ENCODE measurements at regions not wholly inside any gene's neighbourhood (a gene's known extent, or its start where the extent isn't known, plus 50 kb on each side); places are given as distances from the start of the nearest gene placed in this dataset.
"Not testable (repeated sequence)": the region's sequence is repeated elsewhere in the genome, so short reads cannot be mapped to it uniquely, and the experiment has no call there.

- Histone ChIP-seq H3K9me3 (ENCODE audit: control insufficient read depth in 2 of 2, low read length in 2 of 2) (no peaks in the 10 kb centered on the region), H3K9ac (ENCODE audit: low read depth in 1 of 2, low read length in 2 of 2) (no peak overlapping the region), H3K27ac (ENCODE audit: low read depth in 2 of 2, low read length in 2 of 2) (no peak overlapping the region), H3K4me1 (ENCODE audit: control insufficient read depth in 2 of 2, insufficient read depth in 2 of 2, low read length in 2 of 2) (no peaks in the 10 kb centered on the region), H3K27me3 (ENCODE audit: control insufficient read depth in 2 of 2, insufficient read depth in 2 of 2, low read length in 2 of 2) (no peaks in the 10 kb centered on the region), H3K4me3 (ENCODE audit: low read length in 2 of 2) (no peak overlapping the region), H3K36me3 (ENCODE audit: control insufficient read depth in 2 of 2, insufficient read depth in 2 of 2, low read length in 2 of 2) (no peaks in the 10 kb centered on the region)
Observed at GRCh38 chr7:96920064-96920463, 85.3 kb upstream of the DLX6 start.

GRCh38 chr7:96920713-96921112 is 84.6 kb upstream of the DLX6 start:
- H3K27ac ChIP-seq (ENCODE audit: low read depth in 2 of 2, low read length in 2 of 2): no peak overlapping the region
- H3K9ac ChIP-seq (ENCODE audit: low read depth in 1 of 2, low read length in 2 of 2): no peak overlapping the region
- no peaks in the 10 kb centered on the region for H3K36me3 ChIP-seq (ENCODE audit: control insufficient read depth in 2 of 2, insufficient read depth in 2 of 2, low read length in 2 of 2)
- peaks cover 0 to 2% of the 10 kb centered on the region in 2 donors for H3K9me3 ChIP-seq (ENCODE audit: control insufficient read depth in 2 of 2, low read length in 2 of 2)
- H3K27me3 ChIP-seq (ENCODE audit: control insufficient read depth in 2 of 2, insufficient read depth in 2 of 2, low read length in 2 of 2): no peaks in the 10 kb centered on the region
- no peak overlapping the region for H3K4me3 ChIP-seq (ENCODE audit: low read length in 2 of 2)
- no peaks in the 10 kb centered on the region for H3K4me1 ChIP-seq (ENCODE audit: control insufficient read depth in 2 of 2, insufficient read depth in 2 of 2, low read length in 2 of 2)

DNA sequence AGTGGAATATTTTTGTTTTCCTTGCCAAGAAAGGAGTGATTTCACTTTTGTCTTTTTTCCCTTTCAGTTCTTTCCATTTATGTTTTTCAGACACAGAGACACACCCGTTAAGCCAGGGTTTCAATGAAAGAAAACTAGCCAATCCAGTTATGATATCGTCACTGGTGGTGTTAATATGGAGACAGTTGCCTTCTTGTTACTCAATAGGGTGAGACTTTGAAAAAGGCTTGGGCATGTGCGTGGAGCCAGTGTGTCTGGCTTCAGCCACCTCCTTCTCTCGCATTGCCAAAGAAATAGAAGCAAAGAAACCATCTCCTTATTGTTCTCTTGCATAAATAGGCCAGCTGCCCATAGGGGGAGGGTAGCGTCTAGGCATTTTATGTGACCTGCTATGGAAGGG is 84.1 kb upstream of the DLX6 start:
- Histone ChIP-seq H3K36me3 (ENCODE audit: control insufficient read depth in 2 of 2, insufficient read depth in 2 of 2, low read length in 2 of 2) (no peaks in the 10 kb centered on the region), H3K4me1 (ENCODE audit: control insufficient read depth in 2 of 2, insufficient read depth in 2 of 2, low read length in 2 of 2) (no peaks in the 10 kb centered on the region), H3K4me3 (ENCODE audit: low read length in 2 of 2) (no peak overlapping the region), H3K27ac (ENCODE audit: low read depth in 2 of 2, low read length in 2 of 2) (no peak overlapping the region), H3K27me3 (ENCODE audit: control insufficient read depth in 2 of 2, insufficient read depth in 2 of 2, low read length in 2 of 2) (no peaks in the 10 kb centered on the region), H3K9ac (ENCODE audit: low read depth in 1 of 2, low read length in 2 of 2) (no peak overlapping the region), H3K9me3 (ENCODE audit: control insufficient read depth in 2 of 2, low read length in 2 of 2) (peaks cover 0 to 2% of the 10 kb centered on the region in 2 donors)

GRCh38 chr7:96921771-96922170 is 83.6 kb upstream of the DLX6 start:
- no peaks in the 10 kb centered on the region for H3K36me3 ChIP-seq (ENCODE audit: control insufficient read depth in 2 of 2, insufficient read depth in 2 of 2, low read length in 2 of 2)
- H3K27ac ChIP-seq (ENCODE audit: low read depth in 2 of 2, low read length in 2 of 2): no peak overlapping the region
- peaks cover 0 to 2% of the 10 kb centered on the region in 2 donors for H3K9me3 ChIP-seq (ENCODE audit: control insufficient read depth in 2 of 2, low read length in 2 of 2)
- H3K4me3 ChIP-seq (ENCODE audit: low read length in 2 of 2): no peak overlapping the region
- H3K27me3 ChIP-seq (ENCODE audit: control insufficient read depth in 2 of 2, insufficient read depth in 2 of 2, low read length in 2 of 2): no peaks in the 10 kb centered on the region
- H3K9ac ChIP-seq (ENCODE audit: low read depth in 1 of 2, low read length in 2 of 2): no peak overlapping the region
- H3K4me1 ChIP-seq (ENCODE audit: control insufficient read depth in 2 of 2, insufficient read depth in 2 of 2, low read length in 2 of 2): no peaks in the 10 kb centered on the region

GRCh38 chr7:96923345-96923744 is 82.0 kb upstream of the DLX6 start:
- not testable (repeated sequence) for H3K27me3 ChIP-seq (ENCODE audit: control insufficient read depth in 2 of 2, insufficient read depth in 2 of 2, low read length in 2 of 2); H3K4me3 ChIP-seq (ENCODE audit: low read length in 2 of 2); H3K36me3 ChIP-seq (ENCODE audit: control insufficient read depth in 2 of 2, insufficient read depth in 2 of 2, low read length in 2 of 2); H3K9ac ChIP-seq (ENCODE audit: low read depth in 1 of 2, low read length in 2 of 2); H3K27ac ChIP-seq (ENCODE audit: low read depth in 2 of 2, low read length in 2 of 2); H3K9me3 ChIP-seq (ENCODE audit: control insufficient read depth in 2 of 2, low read length in 2 of 2); H3K4me1 ChIP-seq (ENCODE audit: control insufficient read depth in 2 of 2, insufficient read depth in 2 of 2, low read length in 2 of 2)

- H3K36me3 ChIP-seq (ENCODE audit: control insufficient read depth in 2 of 2, insufficient read depth in 2 of 2, low read length in 2 of 2): no peaks in the 10 kb centered on the region
- H3K4me1 ChIP-seq (ENCODE audit: control insufficient read depth in 2 of 2, insufficient read depth in 2 of 2, low read length in 2 of 2): no peaks in the 10 kb centered on the region
- no peaks in the 10 kb centered on the region for H3K27me3 ChIP-seq (ENCODE audit: control insufficient read depth in 2 of 2, insufficient read depth in 2 of 2, low read length in 2 of 2)
- no peak overlapping the region for H3K4me3 ChIP-seq (ENCODE audit: low read length in 2 of 2)
- H3K9me3 ChIP-seq (ENCODE audit: control insufficient read depth in 2 of 2, low read length in 2 of 2): peaks cover 0 to 2% of the 10 kb centered on the region in 2 donors
- H3K27ac ChIP-seq (ENCODE audit: low read depth in 2 of 2, low read length in 2 of 2): no peak overlapping the region
- H3K9ac ChIP-seq (ENCODE audit: low read depth in 1 of 2, low read length in 2 of 2): peak overlapping the region in 1 of 2 donors; percentile 24
Observed at GRCh38 chr7:96927131-96927530, 78.2 kb upstream of the DLX6 start.

- Histone ChIP-seq H3K4me1 (ENCODE audit: control insufficient read depth in 2 of 2, insufficient read depth in 2 of 2, low read length in 2 of 2) (no peaks in the 10 kb centered on the region), H3K4me3 (ENCODE audit: low read length in 2 of 2) (no peak overlapping the region), H3K9ac (ENCODE audit: low read depth in 1 of 2, low read length in 2 of 2) (no peak overlapping the region), H3K27ac (ENCODE audit: low read depth in 2 of 2, low read length in 2 of 2) (no peak overlapping the region), H3K9me3 (ENCODE audit: control insufficient read depth in 2 of 2, low read length in 2 of 2) (peaks cover 0 to 2% of the 10 kb centered on the region in 2 donors), H3K36me3 (ENCODE audit: control insufficient read depth in 2 of 2, insufficient read depth in 2 of 2, low read length in 2 of 2) (no peaks in the 10 kb centered on the region), H3K27me3 (ENCODE audit: control insufficient read depth in 2 of 2, insufficient read depth in 2 of 2, low read length in 2 of 2) (no peaks in the 10 kb centered on the region)
Observed at GRCh38 chr7:96928965-96929364, 76.4 kb upstream of the DLX6 start.

DNA sequence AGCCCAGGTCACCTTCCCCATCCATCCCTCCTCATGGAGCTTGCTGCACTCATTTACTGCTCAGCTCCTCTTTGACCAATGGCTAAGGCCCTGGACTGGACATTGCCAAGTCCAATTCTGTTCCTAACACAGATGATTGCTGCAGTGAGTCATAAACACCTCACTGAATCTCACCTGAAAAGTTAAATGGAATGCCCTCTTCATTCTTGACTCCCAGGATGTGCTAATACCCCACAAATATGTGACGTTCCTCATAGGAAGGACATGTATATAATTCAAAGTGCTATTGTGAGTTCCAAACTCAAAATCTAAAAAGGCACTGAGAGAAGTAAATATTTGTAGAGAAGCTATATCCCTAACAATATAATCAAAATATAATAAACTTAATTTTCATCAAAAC is 73.5 kb upstream of the DLX6 start:
- Histone ChIP-seq H3K27me3 (ENCODE audit: control insufficient read depth in 2 of 2, insufficient read depth in 2 of 2, low read length in 2 of 2) (no peaks in the 10 kb centered on the region), H3K36me3 (ENCODE audit: control insufficient read depth in 2 of 2, insufficient read depth in 2 of 2, low read length in 2 of 2) (no peaks in the 10 kb centered on the region), H3K9me3 (ENCODE audit: control insufficient read depth in 2 of 2, low read length in 2 of 2) (no peaks in the 10 kb centered on the region), H3K4me1 (ENCODE audit: control insufficient read depth in 2 of 2, insufficient read depth in 2 of 2, low read length in 2 of 2) (no peaks in the 10 kb centered on the region), H3K4me3 (ENCODE audit: low read length in 2 of 2) (no peak overlapping the region), H3K9ac (ENCODE audit: low read depth in 1 of 2, low read length in 2 of 2) (no peak overlapping the region), H3K27ac (ENCODE audit: low read depth in 2 of 2, low read length in 2 of 2) (no peak overlapping the region)

DNA sequence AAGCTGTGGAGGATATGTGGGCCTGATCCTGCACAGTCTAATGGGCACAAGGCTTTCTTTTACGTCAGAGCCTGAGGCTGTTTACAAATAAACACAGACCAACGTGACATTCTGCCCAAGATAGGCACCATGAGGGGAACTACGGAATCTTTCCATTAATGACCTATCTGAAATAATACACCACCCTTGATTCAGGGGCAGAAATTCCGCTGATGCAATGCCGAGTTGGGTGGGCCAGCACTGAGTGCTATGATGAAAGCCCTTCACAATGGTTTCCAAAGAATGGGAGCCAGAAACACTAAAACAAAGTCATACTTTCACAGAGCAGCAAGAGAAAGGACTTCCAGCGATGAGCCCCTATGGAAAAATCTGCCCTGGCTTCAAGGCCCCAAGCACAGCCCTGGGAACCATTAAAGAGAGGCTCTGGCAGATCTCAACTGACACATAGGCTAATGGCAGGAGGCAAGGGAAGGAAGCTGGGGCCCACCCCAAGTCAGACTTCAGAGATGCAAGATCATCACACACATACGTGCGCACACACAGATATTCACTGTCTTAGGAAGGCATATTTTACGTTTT is 72.2 kb upstream of the DLX6 start:
- Histone ChIP-seq H3K36me3 (ENCODE audit: control insufficient read depth in 2 of 2, insufficient read depth in 2 of 2, low read length in 2 of 2) (no peaks in the 10 kb centered on the region), H3K4me1 (ENCODE audit: control insufficient read depth in 2 of 2, insufficient read depth in 2 of 2, low read length in 2 of 2) (no peaks in the 10 kb centered on the region), H3K9ac (ENCODE audit: low read depth in 1 of 2, low read length in 2 of 2) (no peak overlapping the region), H3K9me3 (ENCODE audit: control insufficient read depth in 2 of 2, low read length in 2 of 2) (no peaks in the 10 kb centered on the region), H3K4me3 (ENCODE audit: low read length in 2 of 2) (no peak overlapping the region), H3K27ac (ENCODE audit: low read depth in 2 of 2, low read length in 2 of 2) (no peak overlapping the region), H3K27me3 (ENCODE audit: control insufficient read depth in 2 of 2, insufficient read depth in 2 of 2, low read length in 2 of 2) (no peaks in the 10 kb centered on the region)

DNA sequence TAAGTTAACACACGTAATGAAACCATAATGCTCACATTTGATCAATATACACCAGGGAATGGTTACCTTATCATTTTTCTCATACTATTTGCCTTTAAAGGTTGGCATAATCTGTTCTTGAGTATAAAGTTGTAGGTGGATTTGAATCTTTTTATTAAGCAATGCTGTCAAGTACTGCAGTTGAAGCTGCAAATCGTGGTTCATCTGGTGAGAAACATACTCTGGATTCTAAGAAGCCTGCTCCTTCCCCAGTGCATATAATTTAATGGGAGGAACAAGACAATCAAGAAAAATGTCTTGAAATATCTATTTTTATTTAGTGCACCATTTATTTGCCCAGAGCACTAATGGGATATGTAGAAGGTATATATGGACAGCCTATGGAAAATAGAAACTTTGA is 68.7 kb upstream of the DLX6 start:
- Histone ChIP-seq H3K27me3 (ENCODE audit: control insufficient read depth in 2 of 2, insufficient read depth in 2 of 2, low read length in 2 of 2) (no peaks in the 10 kb centered on the region), H3K4me3 (ENCODE audit: low read length in 2 of 2) (no peak overlapping the region), H3K4me1 (ENCODE audit: control insufficient read depth in 2 of 2, insufficient read depth in 2 of 2, low read length in 2 of 2) (no peaks in the 10 kb centered on the region), H3K36me3 (ENCODE audit: control insufficient read depth in 2 of 2, insufficient read depth in 2 of 2, low read length in 2 of 2) (no peaks in the 10 kb centered on the region), H3K27ac (ENCODE audit: low read depth in 2 of 2, low read length in 2 of 2) (no peak overlapping the region), H3K9me3 (ENCODE audit: control insufficient read depth in 2 of 2, low read length in 2 of 2) (no peaks in the 10 kb centered on the region), H3K9ac (ENCODE audit: low read depth in 1 of 2, low read length in 2 of 2) (no peak overlapping the region)

- Histone ChIP-seq H3K36me3 (ENCODE audit: control insufficient read depth in 2 of 2, insufficient read depth in 2 of 2, low read length in 2 of 2) (no peaks in the 10 kb centered on the region), H3K9me3 (ENCODE audit: control insufficient read depth in 2 of 2, low read length in 2 of 2) (no peaks in the 10 kb centered on the region), H3K4me3 (ENCODE audit: low read length in 2 of 2) (no peak overlapping the region), H3K27ac (ENCODE audit: low read depth in 2 of 2, low read length in 2 of 2) (no peak overlapping the region), H3K4me1 (ENCODE audit: control insufficient read depth in 2 of 2, insufficient read depth in 2 of 2, low read length in 2 of 2) (no peaks in the 10 kb centered on the region), H3K9ac (ENCODE audit: low read depth in 1 of 2, low read length in 2 of 2) (no peak overlapping the region), H3K27me3 (ENCODE audit: control insufficient read depth in 2 of 2, insufficient read depth in 2 of 2, low read length in 2 of 2) (no peaks in the 10 kb centered on the region)
Observed at GRCh38 chr7:96942112-96942511, 63.2 kb upstream of the DLX6 start.
